ENCODE measurements at regions not wholly inside any gene's neighbourhood (a gene's known extent, or its start where the extent isn't known, plus 50 kb on each side); places are given as distances from the start of the nearest gene placed in this dataset.

- TF ChIP-seq HLTF (IDR thresholded peaks at IDR 0.05): no peak
- TF ChIP-seq GABPA (tag; conservative IDR thresholded peaks at IDR 0.05; ENCODE audit: low read depth): no peak
- TF ChIP-seq BRD9 (IDR thresholded peaks at IDR 0.05; ENCODE audit: low read depth, partially characterized antibody): no peak
- TF ChIP-seq EWSR1 (IDR thresholded peaks at IDR 0.05; ENCODE audit: borderline replicate concordance, low read depth, partially characterized antibody): no peak
- TF ChIP-seq SMARCB1 (IDR thresholded peaks at IDR 0.05; ENCODE audit: insufficient read length, low read depth): no peak
- no peak for TF ChIP-seq CUX1 (CRISPR knock-in tag; IDR thresholded peaks at IDR 0.05)
- no peak for TF ChIP-seq POLR2A (conservative IDR thresholded peaks at IDR 0.05)
- TF ChIP-seq SMAD1 (IDR thresholded peaks at IDR 0.05; ENCODE audit: low read depth, low read length, partially characterized antibody): no peak
- no peak for TF ChIP-seq BCLAF1 (IDR thresholded peaks at IDR 0.05; ENCODE audit: borderline replicate concordance in 1 of 2, control insufficient read depth in 1 of 2, low read depth in 2 of 2, low read length in 1 of 2)
- no peak for TF ChIP-seq PHF21A (IDR thresholded peaks at IDR 0.05; ENCODE audit: borderline replicate concordance, low read depth)
Observed at GRCh38 chr21:27251752-27252151, 284.9 kb upstream of the ADAMTS5 start (continued).
